Hematopoietic multipotent progenitor cell treated with erythropoietin and hydrocortisone succinate and interleukin-3 and kit ligand, for 8 days (in vitro differentiated cells): ENCODE measurements at regions not wholly inside any gene's neighbourhood (a gene's known extent, or its start where the extent isn't known, plus 50 kb on each side); places are given as distances from the start of the nearest gene placed in this dataset.

Source experiments
- DNase-seq: peaks from one replicate; pipeline ENCODE4 v3.0.0-alpha.2; 2015

GRCh38 chr10:113423981-113424721, 128.7 kb upstream of the HABP2 start:
- no peak for DNase-seq

GRCh38 chr10:113425008-113425407, 127.8 kb upstream of the HABP2 start:
- DNase-seq, result no peak

GRCh38 chr10:113425541-113425951, 127.3 kb upstream of the HABP2 start:
- DNase-seq, result no peak

GRCh38 chr10:113426181-113426877, 126.5 kb upstream of the HABP2 start:
- no peak for DNase-seq

- no peak for DNase-seq
Measured at GRCh38 chr10:113427236-113427735, 125.6 kb upstream of the HABP2 start.

- DNase-seq, result no peak
Measured at GRCh38 chr10:113427811-113428558, 124.9 kb upstream of the HABP2 start.

GRCh38 chr10:113430634-113431397, 122.0 kb upstream of the HABP2 start:
- no peak for DNase-seq

GRCh38 chr10:113431398-113432160, 121.3 kb upstream of the HABP2 start:
- DNase-seq, result no peak

- no peak for DNase-seq
Measured at GRCh38 chr10:113433711-113434110, 119.1 kb upstream of the HABP2 start.

GRCh38 chr10:113434315-113434714, 118.5 kb upstream of the HABP2 start:
- no peak for DNase-seq

- DNase-seq, result no peak
Measured at GRCh38 chr10:113434950-113435349, 117.9 kb upstream of the HABP2 start.

- no peak for DNase-seq
Measured at GRCh38 chr10:113435881-113436280, 117.0 kb upstream of the HABP2 start.

- DNase-seq, result no peak
Measured at GRCh38 chr10:113436851-113437250, 116.0 kb upstream of the HABP2 start.

- no peak for DNase-seq
Measured at GRCh38 chr10:113438652-113439051, 114.2 kb upstream of the HABP2 start.

- no peak for DNase-seq
Measured at GRCh38 chr10:113441220-113441619, 111.6 kb upstream of the HABP2 start.

GRCh38 chr10:113441686-113442270, 111.1 kb upstream of the HABP2 start:
- no peak for DNase-seq

GRCh38 chr10:113442336-113442735, 110.5 kb upstream of the HABP2 start:
- no peak for DNase-seq

- no peak for DNase-seq
Measured at GRCh38 chr10:113443141-113443925, 109.5 kb upstream of the HABP2 start.

GRCh38 chr10:113444766-113445365, 108.0 kb upstream of the HABP2 start:
- DNase-seq, result no peak

GRCh38 chr10:113445736-113446135, 107.1 kb upstream of the HABP2 start:
- DNase-seq, result no peak
